ENCODE measurements at regions not wholly inside any gene's neighbourhood (a gene's known extent, or its start where the extent isn't known, plus 50 kb on each side); places are given as distances from the start of the nearest gene placed in this dataset.

DNA sequence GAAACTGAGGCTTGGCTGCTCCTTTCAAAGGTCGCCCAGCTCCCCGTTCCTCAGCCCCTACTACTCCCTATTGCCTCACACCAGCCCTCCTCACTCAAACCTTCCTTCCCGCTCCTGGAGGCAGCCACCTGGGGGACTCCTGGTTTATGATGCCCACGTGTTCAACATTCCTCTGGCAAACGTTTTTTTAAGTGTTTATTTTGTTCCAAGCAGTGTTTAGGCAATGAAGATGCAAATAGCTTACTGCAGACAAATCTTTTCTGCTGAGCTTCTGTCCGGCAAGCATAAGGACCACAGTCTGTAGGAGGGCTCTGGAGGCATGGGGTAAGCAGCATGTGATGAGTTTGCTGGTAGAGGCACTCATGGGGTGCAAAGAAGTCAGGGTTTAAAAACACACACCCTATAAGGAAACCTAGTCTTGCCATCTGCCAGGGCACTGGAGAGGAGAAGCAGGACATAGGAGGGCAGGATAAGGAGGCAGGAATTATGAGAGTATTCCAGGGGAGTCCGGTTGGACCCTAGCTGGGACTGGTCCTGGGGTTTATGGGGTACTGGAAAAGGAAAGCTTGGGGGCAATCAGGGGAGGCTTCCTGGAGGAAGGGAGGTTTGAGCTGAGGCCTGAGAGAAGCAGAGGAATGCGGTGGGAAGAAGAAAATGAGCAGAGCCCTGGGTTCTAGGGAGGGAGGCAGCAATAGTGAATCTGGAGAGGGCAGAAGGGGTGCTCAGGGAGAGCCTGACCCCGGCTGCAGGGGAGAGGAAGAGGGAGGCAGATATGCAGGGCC, 123.3 kb downstream of the NCOR2 start:
- no peak for DNase-seq (ENCODE audit: low spot score)

DNA sequence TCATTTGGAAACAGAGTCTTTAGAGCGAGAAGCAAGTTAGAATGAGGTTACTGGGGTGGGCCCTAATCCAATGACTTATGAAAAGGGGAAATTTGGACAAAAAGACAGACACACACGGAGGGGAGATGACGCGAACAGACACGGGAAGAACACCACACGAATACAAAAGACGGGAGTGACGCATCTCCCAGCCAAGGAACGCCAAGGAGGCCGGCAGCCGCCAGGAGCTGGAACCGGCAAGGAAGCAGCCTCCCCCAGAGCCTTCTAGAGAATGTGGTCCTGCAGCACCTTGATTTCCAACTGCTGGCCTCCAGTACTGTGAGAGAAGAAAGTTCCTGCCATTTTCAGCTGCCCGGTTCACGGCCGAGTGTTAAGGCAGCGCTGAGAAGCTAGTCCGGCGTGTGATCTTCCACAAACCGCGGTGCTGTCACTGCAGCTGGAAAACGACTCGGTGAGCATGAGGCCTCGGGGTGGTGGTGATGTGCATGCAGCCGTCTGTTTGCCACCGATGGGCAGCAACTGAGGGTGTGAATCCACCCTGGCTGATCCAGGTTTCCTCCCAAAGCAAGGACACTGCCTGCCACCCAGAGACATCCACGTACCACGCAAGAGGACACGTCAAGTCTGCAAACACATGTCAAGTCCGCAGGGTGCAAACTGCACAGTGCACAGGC, 124.5 kb downstream of the NCOR2 start:
- DNase-seq (ENCODE audit: low spot score), result no peak

DNA sequence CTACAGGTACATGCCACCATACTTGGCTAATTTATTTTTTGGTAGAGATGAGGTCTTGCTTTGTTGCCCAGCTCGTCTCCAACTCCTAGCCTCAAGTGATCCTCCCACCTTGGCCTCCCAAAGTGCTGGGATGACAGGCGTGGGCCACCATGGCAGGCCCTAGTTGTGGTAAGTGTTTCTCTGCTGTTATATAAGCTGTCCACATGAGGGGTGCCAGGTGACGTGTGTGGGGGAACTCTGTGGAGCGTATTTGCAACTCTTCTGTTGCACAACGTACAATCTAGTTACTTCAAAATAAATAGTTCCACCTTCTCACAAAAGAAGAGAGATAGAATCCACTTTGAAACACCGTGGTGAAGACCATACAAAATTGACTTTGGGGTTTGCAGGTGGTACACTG, 125.1 kb downstream of the NCOR2 start:
- no peak for DNase-seq (ENCODE audit: low spot score)

DNA sequence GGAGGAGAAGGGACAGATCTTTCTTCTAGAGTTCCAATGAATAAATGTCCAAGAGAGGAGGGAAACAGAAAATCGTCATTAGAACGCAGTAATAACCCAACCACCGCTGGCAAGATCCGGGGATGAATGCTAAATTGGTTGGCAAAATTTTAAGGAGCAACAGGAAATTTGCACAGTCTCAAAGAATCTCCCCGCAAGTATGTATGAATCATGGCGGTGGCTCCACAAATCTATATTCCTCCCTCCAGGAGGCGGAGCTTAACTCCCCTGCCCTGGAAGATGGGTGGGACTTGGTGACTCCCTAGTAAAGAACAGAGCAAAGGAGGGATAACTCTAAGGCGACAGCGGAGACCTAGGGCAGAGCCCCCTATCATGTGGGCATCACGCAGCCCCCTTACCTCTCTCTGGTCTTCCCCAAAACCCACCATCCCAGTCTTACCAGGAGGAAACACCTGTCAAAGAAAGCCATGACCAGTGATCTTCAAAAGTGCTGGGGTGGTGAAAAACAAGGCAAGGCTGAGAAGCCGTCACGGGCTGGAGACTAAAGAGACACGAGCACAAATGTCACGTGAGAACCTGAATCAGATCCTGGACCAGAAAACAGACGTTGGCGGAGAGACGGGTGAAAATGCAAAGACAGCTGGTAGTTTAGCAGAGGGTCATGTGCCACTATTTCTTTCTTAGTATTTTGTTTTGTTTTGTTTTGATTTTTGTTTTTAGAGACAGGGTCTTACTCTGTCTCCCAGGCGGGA, 125.8 kb downstream of the NCOR2 start:
- DNase-seq (ENCODE audit: low spot score), result no peak

DNA sequence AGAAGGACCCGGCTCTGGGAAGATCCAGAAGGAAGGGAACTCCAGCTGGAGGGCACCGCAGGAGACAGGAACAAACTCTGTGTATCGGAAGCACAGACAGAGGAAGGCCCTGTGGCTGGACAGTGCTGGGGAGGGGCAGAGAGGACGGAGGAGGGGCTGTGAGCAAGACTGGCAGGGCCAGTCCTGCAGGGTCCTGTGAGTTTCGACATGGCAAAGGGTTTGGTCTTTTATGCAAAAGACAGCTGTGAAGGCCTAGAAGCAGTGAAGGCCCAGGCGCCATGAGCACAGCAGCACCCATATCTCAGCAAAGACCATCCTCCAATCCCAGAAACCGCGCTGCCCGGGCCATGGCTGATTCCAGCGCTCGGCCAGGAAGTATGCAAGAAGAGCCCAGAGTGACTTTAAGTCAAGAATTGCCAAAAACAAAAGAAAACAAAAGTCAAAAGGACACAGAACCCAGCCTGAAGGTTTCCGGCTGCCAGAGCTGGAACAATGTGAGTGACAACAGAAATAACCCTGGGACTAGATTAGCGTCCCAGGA, 126.5 kb downstream of the NCOR2 start:
- DNase-seq (ENCODE audit: low spot score), result no peak

DNA sequence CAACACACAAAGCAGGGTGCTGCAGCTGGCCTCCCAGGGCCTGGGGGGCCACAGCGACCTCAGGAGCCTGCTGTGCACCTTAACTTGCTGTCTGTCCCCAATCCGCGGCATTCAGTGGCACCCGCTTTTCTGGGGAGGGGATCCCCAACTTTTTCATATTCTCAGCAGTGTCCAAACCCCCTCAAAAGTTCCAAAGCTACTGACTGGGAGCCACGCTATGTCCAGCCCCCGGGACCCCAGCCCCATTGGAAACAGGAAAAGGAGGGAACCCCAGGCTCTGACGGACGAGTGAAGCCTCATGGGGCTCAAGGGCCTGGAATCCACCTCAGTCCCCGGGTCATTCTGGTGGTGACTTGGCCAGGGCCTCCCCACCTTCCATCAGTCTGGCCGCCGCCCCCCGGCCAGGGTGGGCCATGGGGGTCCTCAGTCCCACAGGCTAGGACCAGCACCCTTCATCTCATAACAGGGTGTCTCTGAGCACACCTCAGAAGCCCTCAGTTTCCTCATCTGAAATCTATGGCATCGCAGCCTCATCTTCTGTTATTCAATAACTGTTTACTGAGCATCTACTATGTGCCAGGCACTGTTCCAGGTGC, 127.3 kb downstream of the NCOR2 start:
- no peak for DNase-seq (ENCODE audit: low spot score)

DNA sequence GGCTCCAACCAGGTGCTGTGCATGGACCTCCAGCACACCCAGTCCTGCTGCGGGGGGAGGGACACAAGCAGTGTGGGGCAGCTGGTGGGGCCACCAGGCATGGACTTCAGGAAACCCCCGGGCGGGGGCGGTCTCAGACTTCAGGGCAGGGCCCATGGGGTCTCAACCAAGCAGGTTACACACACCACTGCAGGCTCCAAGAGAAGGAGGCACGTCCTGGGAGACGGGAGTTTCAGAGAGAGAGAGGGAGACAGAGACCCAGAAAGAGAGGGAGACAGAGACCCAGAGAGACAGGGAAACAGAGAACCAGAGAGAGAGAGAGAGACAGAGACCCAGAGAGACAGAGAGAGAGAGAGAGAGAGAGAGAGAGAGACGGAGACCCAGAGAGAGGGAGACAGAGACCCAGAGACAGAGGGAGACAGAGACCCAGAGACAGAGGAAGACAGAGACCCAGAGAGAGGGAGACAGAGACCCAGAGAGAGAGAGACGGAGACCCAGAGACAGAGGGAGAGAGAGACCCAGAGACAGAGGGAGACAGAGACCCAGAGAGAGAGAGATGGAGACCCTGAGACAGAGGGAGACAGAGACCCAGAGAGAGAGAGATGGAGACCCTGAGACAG, 128.9 kb downstream of the NCOR2 start:
- no peak for DNase-seq (ENCODE audit: low spot score)

DNA sequence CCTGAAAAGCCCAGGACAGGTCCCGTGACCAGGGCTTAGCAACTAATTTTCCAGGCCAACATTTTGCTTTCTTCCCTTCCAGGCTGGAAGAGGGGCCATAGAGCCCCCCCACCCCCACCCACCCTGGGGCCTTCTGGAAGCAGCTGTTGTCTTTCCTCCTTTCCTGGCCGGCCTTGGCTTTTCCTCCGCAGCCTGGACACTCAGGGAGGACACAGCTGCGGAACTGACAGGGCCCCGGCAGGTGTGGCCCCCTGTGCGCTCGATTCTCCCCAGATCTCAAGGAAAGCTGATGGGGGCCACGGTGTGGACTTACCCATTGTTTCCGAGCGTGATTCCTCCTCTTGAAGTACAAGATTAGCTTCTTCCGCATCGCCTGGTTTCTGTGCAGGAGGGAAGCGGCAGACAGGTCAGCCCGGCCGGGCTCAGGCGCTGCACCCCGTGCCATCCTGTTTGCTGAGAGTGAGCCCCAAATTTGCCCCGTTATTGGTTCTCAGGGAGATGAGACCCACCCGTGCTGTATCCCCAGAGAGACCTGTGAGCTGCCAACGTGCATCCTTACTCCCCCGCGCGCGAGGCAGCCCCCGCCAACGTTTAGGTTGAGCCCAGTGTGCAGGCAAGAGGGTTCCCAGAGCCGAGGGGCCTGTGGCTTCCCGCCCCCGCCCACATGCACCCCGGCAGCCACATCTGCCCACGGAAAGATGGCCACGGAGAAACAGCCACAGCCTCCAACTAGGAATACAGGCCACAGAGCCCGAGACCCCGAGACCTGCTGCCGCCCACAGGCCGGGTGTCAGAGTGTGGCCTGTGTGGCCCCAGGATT, 129.6 kb downstream of the NCOR2 start:
- DNase-seq (ENCODE audit: low spot score), result no peak

DNA sequence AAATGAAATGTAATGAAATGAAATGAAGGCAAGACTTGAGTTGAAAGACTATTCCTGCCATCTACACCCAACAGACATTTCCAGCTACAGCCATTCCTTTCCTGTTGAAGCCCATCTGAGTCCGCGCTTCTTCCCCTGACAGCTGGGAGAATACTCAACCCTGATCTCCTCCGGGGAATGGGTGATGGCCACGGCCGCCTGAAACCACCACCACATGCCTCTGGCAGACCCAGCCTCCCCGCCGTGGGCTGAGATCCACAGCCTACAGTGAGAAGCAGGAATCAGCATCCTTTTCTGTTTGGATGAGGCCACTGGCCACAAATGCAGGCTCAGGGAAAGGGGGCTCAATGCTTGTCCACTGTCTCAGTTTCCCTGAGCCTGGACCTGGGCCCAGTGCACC, 130.3 kb downstream of the NCOR2 start:
- DNase-seq (ENCODE audit: low spot score), result no peak

DNA sequence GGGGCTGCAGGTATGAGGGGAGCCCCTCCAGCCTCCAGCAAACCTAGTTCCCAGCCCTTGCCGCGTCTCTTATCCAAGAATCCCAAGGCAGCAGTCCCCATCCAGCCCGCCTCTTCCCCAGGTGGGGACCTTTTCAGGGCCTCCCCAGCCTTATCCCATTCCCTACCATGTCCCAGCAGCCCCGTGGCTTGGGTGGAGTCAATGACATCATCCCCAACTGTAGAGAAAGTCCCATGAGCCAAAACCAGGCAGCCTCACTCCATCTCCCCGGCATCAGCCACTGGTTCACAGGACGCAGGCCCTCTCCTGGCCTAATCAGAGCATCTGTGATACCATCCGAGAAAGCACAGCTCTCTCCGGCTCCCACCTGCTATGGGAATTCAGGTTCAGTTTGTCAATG, 131.0 kb downstream of the NCOR2 start:
- DNase-seq (ENCODE audit: low spot score), result no peak

DNA sequence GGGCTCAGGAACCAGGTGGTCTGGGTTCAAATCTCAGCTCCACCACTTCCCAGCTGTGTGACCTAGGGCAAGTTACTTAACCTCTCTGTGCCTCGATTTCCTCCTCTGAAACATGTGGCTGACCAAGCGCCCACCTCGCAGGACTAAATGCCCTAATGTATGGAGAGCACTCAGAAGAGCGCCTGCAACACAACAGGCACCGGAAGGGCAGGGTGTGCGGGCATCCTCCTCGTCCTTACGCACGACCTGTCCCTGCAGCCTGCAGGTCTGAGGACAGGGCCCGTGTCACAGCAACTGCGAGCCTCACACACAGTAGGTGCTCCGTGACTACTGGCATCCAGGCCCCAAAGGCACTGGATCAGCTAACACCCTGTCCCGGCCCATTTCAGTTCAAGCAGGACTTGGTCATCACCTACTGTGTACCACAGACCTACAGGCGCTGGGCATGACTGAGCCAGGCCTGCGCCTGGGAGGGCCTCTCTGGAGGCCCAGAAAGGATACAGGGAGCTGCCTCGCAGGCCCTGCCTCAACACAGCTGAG, 131.5 kb downstream of the NCOR2 start:
- no peak for DNase-seq (ENCODE audit: low spot score)

DNA sequence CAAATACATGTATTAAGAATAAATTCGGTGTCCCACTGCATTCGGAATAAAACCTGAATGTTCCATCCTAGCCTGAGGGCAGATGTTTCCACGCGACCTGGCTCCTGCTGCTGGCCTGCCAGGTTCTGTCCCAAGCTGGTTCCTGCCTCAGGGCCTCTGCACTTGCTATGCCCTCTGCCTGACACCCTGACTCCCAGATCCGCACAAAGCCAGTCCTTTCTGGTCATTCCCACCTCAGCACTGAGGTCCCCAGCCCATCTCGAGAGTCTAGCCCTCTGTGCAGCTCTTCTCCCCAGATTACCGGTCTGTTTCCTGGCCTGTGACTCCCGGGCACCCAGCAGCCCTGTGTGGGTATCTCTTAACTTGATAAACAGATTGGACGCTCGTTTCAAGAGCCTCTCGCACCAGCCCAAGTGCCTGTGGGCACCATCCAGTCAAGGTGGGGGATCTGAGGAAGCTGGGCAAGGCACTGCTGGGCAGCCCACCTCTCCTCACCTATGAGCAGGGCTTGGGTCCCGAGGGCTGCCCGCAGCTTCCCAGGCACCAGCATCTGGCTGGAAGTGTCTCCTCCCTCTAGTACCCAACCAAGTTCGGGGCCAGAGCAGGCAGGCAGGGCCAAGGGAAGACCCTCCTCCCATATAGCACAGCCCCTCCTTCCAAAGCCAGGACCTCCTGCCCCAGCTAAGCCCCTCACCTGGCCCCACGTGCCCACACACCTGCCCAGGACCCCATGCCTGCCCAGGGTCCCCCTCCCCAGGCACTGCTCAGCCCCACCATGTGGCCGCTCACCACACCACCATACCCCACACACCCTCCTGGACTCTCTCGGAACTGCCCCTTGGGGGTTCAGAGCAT, 132.2 kb downstream of the NCOR2 start:
- no peak for DNase-seq (ENCODE audit: low spot score)

DNA sequence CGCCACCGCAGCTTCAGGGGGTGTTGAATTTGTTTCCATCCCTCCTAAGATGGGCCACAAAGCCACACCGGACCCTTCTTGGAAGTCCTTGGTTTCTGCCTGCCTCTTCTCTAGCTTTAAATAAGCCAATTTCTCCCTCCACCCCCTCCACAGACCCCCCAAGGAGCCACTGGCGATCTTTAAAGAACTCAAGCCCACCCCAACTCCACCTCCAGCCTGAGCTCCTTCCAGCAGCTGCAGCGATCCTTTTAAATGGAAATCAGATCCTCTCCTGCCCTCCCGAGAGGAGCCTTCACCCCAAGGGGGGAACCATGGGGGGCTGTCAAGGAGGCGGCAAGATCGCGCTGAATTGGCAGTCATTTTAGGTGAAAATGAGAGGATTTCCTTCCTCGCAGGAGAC, 133.1 kb downstream of the NCOR2 start:
- DNase-seq (ENCODE audit: low spot score), result no peak

DNA sequence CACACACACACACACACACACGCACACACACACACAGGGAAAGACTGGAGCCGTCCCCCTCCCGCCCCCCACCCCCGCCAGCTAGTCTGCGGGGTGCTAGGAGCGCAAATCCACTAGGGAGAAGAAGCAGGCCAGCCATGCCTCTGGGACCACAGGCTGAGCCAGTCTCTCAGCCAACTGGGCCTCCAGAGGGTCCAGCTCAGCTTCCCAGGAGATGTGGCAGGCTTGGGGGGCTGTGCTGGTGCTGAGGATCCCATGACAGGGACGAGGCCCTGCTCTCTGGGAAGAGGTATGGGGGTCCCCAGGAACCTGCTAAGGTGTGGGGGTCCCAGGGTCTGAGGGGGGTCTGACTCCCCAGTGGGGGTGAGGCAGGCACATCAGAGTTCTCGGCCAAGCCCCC, 133.5 kb downstream of the NCOR2 start:
- no peak for DNase-seq (ENCODE audit: low spot score)

DNA sequence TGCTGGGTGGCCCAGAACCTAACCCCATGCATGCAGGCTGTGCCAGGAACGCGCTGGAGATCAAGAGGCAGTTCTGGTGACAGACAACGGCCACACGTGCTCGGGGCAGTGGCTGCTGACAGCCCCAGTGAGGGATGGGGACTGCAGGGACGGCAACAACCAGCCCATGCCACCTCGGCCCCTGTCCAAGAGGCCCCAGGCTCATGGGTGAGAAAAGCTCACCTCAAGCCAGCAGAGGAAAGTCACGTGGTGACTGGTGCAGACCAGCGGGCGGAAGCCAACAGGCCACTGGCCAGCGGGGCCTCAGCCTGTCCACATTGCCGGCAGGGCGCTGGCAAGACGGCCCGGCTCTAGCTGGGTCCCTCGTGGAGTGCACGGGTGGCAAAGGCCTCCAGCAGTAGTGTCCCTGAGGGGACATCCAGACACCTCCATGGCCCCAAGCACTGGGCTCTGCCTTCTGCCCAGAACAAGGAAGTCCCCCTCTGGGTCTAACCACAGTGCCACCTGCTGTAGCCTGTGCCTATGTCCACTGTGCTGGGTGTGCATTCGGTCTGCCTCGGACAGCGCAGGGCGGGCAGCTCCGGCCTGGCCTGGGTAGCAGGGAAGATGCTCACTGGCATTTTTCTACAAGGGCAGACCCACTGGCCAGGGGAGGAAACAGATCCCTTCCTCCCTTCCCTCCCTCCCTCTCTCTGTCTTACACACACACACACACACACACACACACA, 134.1 kb downstream of the NCOR2 start:
- no peak for DNase-seq (ENCODE audit: low spot score)

DNA sequence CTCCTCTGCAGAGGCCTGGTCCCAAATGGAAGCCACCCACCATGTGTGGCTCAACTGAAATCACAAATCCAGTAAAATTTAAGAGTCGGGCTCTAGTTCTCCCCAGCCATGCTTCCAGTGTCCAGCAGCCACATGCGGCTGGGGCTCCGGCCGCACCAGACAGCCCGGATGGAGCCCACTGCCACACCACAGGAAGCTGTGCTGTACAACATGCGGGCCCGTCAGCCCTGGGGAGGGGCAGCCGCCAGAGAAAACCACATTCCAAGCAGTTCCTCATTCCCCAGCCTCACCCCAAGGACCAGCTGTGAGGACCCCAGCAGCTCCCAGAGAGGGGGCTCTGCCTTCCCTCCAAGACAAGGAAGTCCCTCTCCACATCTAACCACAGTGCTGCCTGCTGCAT, 135.0 kb downstream of the NCOR2 start:
- DNase-seq (ENCODE audit: low spot score), result no peak

DNA sequence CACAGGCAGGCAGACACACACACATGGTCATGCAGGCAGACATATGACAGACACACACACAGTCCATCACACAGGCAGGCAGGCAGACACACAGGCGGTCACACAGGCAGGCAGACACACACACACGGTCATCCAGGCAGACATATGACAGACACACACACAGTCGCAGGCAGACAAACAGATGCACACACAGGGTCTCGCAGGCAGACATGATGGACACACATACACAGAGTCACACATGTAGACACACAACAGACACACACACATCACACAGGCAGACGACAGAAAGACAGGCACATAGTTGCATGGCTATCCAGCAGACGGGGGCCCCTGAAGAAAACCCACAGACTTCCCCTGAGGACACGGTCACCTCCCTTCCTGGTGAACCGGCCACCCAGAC, 135.4 kb downstream of the NCOR2 start:
- DNase-seq (ENCODE audit: low spot score), result no peak

DNA sequence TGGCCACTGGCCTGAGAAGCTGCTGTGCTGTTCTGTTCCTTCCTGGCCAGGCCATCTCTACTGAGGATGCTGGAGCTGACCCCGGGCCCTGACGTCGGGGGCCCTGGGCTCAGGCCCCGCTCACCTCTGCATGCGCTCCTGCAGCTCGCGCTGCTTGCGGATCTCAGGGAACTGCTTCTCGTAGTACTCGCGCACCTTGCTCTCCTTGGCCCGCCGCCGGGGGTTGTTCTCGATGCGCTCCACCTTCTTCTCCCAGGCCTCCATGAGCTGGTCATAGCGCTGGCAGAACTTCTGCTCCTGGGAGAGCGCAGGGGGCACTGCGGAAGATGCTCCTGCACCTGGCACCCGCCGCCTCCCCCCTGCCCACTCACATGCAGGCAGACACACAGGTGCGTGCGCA, 135.6 kb downstream of the RFLNA start:
- DNase-seq (ENCODE audit: low spot score), result no peak

DNA sequence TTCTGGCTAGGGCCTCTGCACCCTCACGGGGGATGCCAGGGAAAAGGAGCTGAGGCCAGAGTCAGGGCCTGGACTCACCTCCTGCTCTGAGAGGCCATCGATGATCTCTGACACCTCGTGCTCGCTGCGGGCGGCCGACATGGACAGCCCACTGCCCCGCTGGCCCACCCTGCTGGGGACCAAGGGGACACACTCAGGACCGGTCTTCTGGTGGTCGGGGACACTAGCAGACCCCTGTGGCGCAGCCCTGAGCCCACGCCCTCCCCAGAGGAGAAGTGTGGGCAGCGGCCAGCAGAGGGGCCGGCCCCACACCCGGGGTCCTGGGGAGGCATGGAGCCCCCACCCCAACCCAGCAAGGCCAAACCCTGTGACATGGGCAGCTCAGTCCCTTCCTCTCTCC, 134.6 kb downstream of the RFLNA start:
- DNase-seq (ENCODE audit: low spot score), result no peak

Measured in COLO829 (cell line).